Natural killer cell treated with Interleukin-12 subunit alpha and Interleukin-12 subunit beta and Interleukin-15 and Interleukin-18, amount 100 ng/mL, for 72 hours (primary cell): ENCODE measurements at regions not wholly inside any gene's neighbourhood (a gene's known extent, or its start where the extent isn't known, plus 50 kb on each side); places are given as distances from the start of the nearest gene placed in this dataset.

Experiments
- ATAC-seq, 2 donors: fragments of 150-1000 bp; cut with Tn5 transposase in 1 of 2; sonication (Bioruptor Pico), chemical (Tn5 transposase) in 1 of 2; 2 replicates each; pipeline ENCODE4 v1.10.0; 2021
- DNase-seq: peaks from one replicate; pipeline ENCODE4 v3.0.0; 2022; ENCODE audit warnings: low spot score
- H3K27ac Mint-ChIP-seq, 2 donors: 1 replicate in 1 of 2; 2 replicates in 1 of 2; pipeline ENCODE4 v1.8.0; 2022; ENCODE audit warnings: mixed read lengths in 2 of 2, mild to moderate bottlenecking in 1 of 2, moderate library complexity in 1 of 2
- H3K27me3 Mint-ChIP-seq, 2 donors: 1 replicate in 1 of 2; 2 replicates in 1 of 2; pipeline ENCODE4 v1.8.0; 2022; ENCODE audit warnings: mixed read lengths in 2 of 2
- H3K36me3 Mint-ChIP-seq: one replicate; pipeline ENCODE4 v1.8.0; 2022; ENCODE audit warnings: mixed read lengths
- H3K4me1 Mint-ChIP-seq, 2 donors: 1 replicate in 1 of 2; 2 replicates in 1 of 2; pipeline ENCODE4 v1.8.0; 2022; ENCODE audit warnings: low read depth in 2 of 2, mixed read lengths in 2 of 2, mild to moderate bottlenecking in 1 of 2
- H3K4me3 Mint-ChIP-seq: one replicate; pipeline ENCODE4 v1.8.0; 2022; ENCODE audit warnings: mixed read lengths
- H3K9me3 Mint-ChIP-seq: 2 replicates; pipeline ENCODE4 v1.8.0; 2022; ENCODE audit warnings: mixed read lengths

- Mint-ChIP-seq H3K27me3 (no peaks in the 10 kb centered on the region), H3K27ac (no peak overlapping the region), H3K4me1 (no peaks in the 10 kb centered on the region), H3K9me3 (no peaks in the 10 kb centered on the region), H3K36me3 (no peaks in the 10 kb centered on the region), H3K4me3 (no peak overlapping the region)
- ATAC-seq (no peak), DNase-seq (no peak)
These were observed 479.5 kb downstream of the TNS3 start for GRCh38 chr7:47102331-47102841.

GRCh38 chr7:47100817-47101435, 481.0 kb downstream of the TNS3 start:
- no peaks in the 10 kb centered on the region for H3K27me3 Mint-ChIP-seq
- H3K36me3 Mint-ChIP-seq: no peaks in the 10 kb centered on the region
- H3K9me3 Mint-ChIP-seq: no peaks in the 10 kb centered on the region
- no peak for ATAC-seq
- no peak overlapping the region for H3K4me3 Mint-ChIP-seq
- H3K27ac Mint-ChIP-seq: no peak overlapping the region
- no peaks in the 10 kb centered on the region for H3K4me1 Mint-ChIP-seq
- no peak for DNase-seq

- H3K36me3 Mint-ChIP-seq: no peaks in the 10 kb centered on the region
- no peaks in the 10 kb centered on the region for H3K27me3 Mint-ChIP-seq
- no peak for DNase-seq
- ATAC-seq: no peak
- no peak overlapping the region for H3K4me3 Mint-ChIP-seq
- H3K4me1 Mint-ChIP-seq: no peaks in the 10 kb centered on the region
- no peak overlapping the region for H3K27ac Mint-ChIP-seq
- H3K9me3 Mint-ChIP-seq: no peaks in the 10 kb centered on the region
These were observed 481.6 kb downstream of the TNS3 start for GRCh38 chr7:47100148-47100816.

GRCh38 chr7:47097431-47097830, 484.5 kb downstream of the TNS3 start:
- no peak overlapping the region for H3K4me3 Mint-ChIP-seq
- H3K27me3 Mint-ChIP-seq: peaks cover 0 to 10% of the 10 kb centered on the region in 2 donors
- H3K4me1 Mint-ChIP-seq: no peaks in the 10 kb centered on the region
- ATAC-seq (no peak), DNase-seq (no peak)
- no peaks in the 10 kb centered on the region for H3K36me3 Mint-ChIP-seq
- H3K9me3 Mint-ChIP-seq: no peaks in the 10 kb centered on the region
- no peak overlapping the region for H3K27ac Mint-ChIP-seq

- Mint-ChIP-seq H3K4me3 (no peak overlapping the region), H3K4me1 (no peaks in the 10 kb centered on the region), H3K27me3 (peaks cover 3 to 16% of the 10 kb centered on the region in 2 donors), H3K36me3 (no peaks in the 10 kb centered on the region), H3K27ac (no peak overlapping the region), H3K9me3 (no peaks in the 10 kb centered on the region)
- ATAC-seq (no peak), DNase-seq (no peak)
These were observed 486.0 kb downstream of the TNS3 start for GRCh38 chr7:47095946-47096345.

GRCh38 chr7:47094462-47094861, 487.4 kb downstream of the TNS3 start:
- Mint-ChIP-seq H3K4me1 (no peaks in the 10 kb centered on the region), H3K36me3 (no peaks in the 10 kb centered on the region), H3K27ac (no peak overlapping the region), H3K4me3 (no peak overlapping the region), H3K27me3 (peaks cover 3 to 27% of the 10 kb centered on the region in 2 donors), H3K9me3 (no peaks in the 10 kb centered on the region)
- DNase-seq: no peak
- ATAC-seq: peak in 1 of 2 donors; percentile 52

GRCh38 chr7:47093320-47094234, 488.3 kb downstream of the TNS3 start:
- Mint-ChIP-seq H3K4me1 (no peaks in the 10 kb centered on the region), H3K36me3 (no peaks in the 10 kb centered on the region), H3K4me3 (no peak overlapping the region), H3K27me3 (peaks cover 3 to 27% of the 10 kb centered on the region in 2 donors), H3K27ac (no peak overlapping the region), H3K9me3 (no peaks in the 10 kb centered on the region)
- ATAC-seq: no peak
- DNase-seq: no peak

- Mint-ChIP-seq H3K27me3 (peaks cover 3 to 27% of the 10 kb centered on the region in 2 donors), H3K4me3 (no peak overlapping the region), H3K9me3 (no peaks in the 10 kb centered on the region), H3K4me1 (no peaks in the 10 kb centered on the region), H3K36me3 (no peaks in the 10 kb centered on the region), H3K27ac (no peak overlapping the region)
- DNase-seq (no peak), ATAC-seq (no peak)
These were observed 489.6 kb downstream of the TNS3 start for GRCh38 chr7:47092336-47092735.

- Mint-ChIP-seq H3K9me3 (no peaks in the 10 kb centered on the region), H3K36me3 (no peaks in the 10 kb centered on the region), H3K27ac (no peak overlapping the region), H3K4me3 (no peak overlapping the region), H3K27me3 (peaks cover 3 to 27% of the 10 kb centered on the region in 2 donors), H3K4me1 (no peaks in the 10 kb centered on the region)
- DNase-seq: no peak
- ATAC-seq: no peak
These were observed 490.8 kb downstream of the TNS3 start for GRCh38 chr7:47091141-47091540.

- ATAC-seq (no peak), DNase-seq (no peak)
- Mint-ChIP-seq H3K27ac (no peak overlapping the region), H3K4me1 (no peaks in the 10 kb centered on the region), H3K9me3 (no peaks in the 10 kb centered on the region), H3K4me3 (no peak overlapping the region), H3K36me3 (no peaks in the 10 kb centered on the region), H3K27me3 (peaks cover 3 to 26% of the 10 kb centered on the region in 2 donors)
These were observed 492.4 kb downstream of the TNS3 start for GRCh38 chr7:47089461-47089860.

GRCh38 chr7:47089068-47089417, 492.9 kb downstream of the TNS3 start:
- Mint-ChIP-seq H3K9me3 (no peaks in the 10 kb centered on the region), H3K27me3 (peaks cover 3 to 22% of the 10 kb centered on the region in 2 donors), H3K4me3 (no peak overlapping the region), H3K4me1 (no peaks in the 10 kb centered on the region), H3K36me3 (no peaks in the 10 kb centered on the region), H3K27ac (no peak overlapping the region)
- DNase-seq (no peak), ATAC-seq (no peak)

- H3K27ac Mint-ChIP-seq: no peak overlapping the region
- DNase-seq (no peak), ATAC-seq (no peak)
- peaks cover 3 to 17% of the 10 kb centered on the region in 2 donors for H3K27me3 Mint-ChIP-seq
- H3K4me3 Mint-ChIP-seq: no peak overlapping the region
- H3K4me1 Mint-ChIP-seq: no peaks in the 10 kb centered on the region
- H3K9me3 Mint-ChIP-seq: no peaks in the 10 kb centered on the region
- H3K36me3 Mint-ChIP-seq: no peaks in the 10 kb centered on the region
These were observed 493.4 kb downstream of the TNS3 start for GRCh38 chr7:47088329-47089067.

GRCh38 chr7:47087866-47088265, 494.0 kb downstream of the TNS3 start:
- Mint-ChIP-seq H3K27ac (no peak overlapping the region), H3K4me3 (no peak overlapping the region), H3K27me3 (peaks cover 3 to 17% of the 10 kb centered on the region in 2 donors), H3K9me3 (no peaks in the 10 kb centered on the region), H3K36me3 (no peaks in the 10 kb centered on the region), H3K4me1 (no peaks in the 10 kb centered on the region)
- DNase-seq (no peak), ATAC-seq (no peak)
